Stimulated activated CD8-positive, alpha-beta memory T cell treated with anti-CD3 and anti-CD28 coated beads, Interleukin-4, amount 100 ng/mL, for 1 hour (primary cell): ENCODE measurements at regions not wholly inside any gene's neighbourhood (a gene's known extent, or its start where the extent isn't known, plus 50 kb on each side); places are given as distances from the start of the nearest gene placed in this dataset.

Experiments used
- DNase-seq, 2 donors: peaks; one replicate each; pipeline ENCODE4 v3.0.0-alpha.2; 2020; ENCODE audit warnings: low read depth in 2 of 2, low spot score in 1 of 2

DNA sequence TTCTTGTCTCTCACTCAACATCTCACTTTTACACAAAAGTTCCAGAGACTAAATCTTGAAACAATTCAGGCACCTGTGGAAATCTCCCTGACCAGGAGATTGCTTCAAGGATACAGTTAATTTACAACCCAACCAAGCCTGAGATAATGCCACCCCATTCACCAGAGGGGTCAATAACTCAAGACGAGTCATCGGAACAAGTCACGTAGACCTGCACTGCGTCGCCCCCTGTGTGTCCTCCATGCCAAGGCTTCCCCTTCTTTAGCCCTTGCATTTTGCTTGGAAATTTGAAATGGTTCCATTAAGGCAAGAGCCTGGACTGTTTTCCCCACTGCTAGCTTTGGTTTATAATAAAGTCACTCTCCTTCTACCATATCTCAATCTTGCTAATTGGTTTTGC lies 129.0 kb upstream of the NEO1 start:
- no peak for DNase-seq

DNA sequence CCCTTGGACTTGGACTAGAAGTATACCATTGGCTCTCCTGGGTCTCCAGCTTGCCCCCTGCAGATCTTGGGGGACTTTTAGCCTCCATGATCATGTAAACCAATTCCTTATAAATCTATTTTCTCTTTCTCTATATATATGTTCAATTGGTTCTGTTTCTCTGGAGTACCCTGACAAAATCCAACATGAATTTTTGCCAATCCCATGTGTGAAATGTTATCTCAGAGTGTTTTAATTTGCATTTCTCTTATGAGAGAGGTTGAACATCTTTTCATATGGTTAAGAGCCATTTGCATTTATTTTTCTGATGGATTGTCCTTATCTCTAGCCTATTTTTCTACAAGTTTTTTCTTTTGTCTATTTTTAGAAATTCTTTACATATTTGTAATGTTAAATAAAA lies 131.7 kb upstream of the NEO1 start:
- no peak for DNase-seq

DNA sequence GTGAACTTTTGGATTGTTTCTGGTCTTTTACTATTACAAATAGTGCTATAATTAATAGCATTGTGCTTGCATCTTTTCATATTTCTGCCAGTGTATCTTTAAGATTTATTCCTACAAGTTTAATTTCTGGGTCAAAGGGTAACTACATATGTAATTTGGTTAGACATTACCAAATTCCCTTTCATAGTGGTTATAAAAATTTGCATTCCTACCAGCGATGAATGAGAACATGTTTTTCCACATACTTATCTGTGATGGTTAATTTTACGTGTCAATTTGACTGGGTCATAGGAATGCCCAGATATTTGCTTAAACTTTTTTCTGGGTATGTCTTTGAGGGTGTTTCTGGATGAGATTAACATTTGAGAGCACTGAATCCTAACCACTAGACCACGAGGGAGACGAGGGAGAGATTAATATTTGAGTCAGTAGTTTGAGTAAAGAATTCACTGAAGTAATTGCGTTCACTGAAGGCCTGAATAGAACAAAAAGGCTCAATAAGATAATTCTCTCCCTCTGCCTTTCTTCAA lies 132.3 kb upstream of the NEO1 start:
- DNase-seq, result no peak

DNA sequence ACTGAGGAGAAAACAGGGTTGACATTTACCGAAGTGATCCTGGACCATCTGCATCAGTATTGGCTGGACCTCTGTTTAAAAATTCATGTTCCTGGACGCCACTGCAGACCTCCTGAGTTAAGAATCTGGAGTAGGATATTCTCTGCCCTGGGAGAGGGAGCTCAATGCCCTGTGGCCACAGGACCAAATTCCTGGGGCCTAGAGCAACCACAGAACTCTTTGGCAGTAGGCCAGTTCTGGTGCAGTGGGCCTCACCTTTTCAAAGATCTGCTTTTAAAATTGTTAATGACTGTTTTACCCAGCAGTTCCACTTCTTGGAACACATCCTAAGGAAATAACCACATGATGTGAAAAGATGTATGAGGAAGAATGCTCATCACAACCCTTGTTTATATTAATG lies 133.3 kb upstream of the ADPGK start:
- DNase-seq, result no peak

DNA sequence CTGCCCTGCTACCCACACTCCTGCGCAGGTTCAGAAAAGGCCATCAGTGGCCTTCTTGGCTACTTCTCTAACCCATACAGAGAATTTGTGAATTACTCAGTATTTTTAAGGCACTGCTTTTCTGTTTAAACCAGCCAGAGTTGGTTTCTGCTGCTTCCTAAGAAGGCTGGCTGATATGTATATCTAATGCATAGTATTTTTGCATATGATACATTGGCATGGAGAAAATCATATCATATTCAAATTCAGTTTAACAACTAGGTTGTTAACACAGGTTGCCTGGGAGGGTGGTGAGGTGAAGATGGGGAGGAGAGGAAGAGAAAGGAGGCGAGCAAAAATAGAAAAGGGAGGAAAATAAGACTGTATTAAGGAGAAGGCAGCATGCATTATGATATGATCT lies 132.8 kb upstream of the ADPGK start:
- no peak for DNase-seq

DNA sequence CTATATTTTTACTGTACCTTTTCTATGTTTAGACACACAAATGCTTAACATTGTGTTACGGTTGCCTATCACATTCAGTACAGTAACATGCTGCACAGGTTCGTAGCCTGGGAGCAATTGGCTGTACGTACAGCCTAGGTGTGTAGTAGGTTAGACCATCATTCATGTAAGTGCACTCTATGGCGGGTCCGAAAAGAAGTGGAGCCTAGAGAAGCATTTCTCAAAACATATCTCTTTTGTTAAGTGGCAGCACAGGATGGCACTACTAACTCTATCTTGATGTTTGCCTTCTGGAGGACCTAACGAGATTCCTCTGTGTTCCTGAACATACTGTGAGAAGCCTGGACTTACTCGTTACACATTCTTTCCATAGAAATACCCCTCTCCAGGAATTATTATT lies 132.3 kb upstream of the ADPGK start:
- DNase-seq, result no peak

DNA sequence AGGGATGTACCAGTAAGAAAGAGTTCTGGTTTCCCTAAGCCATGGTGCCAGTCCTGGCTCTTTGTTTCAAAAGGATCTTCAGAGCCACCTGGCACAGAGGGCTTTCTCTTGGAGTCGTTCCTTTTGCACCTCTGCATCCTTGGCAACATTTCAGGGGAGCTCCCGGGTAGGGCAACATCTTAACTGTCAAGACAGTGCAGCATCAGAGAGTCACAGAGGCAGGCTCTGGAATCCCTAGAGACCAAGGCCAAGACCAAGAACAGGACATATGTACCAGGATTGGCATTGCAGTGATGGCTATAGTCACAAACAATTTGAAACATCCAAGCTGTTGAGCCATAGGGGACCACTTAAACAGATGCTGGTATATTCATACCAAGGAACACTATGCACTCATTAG lies 129.4 kb upstream of the ADPGK start:
- DNase-seq, result no peak

DNA sequence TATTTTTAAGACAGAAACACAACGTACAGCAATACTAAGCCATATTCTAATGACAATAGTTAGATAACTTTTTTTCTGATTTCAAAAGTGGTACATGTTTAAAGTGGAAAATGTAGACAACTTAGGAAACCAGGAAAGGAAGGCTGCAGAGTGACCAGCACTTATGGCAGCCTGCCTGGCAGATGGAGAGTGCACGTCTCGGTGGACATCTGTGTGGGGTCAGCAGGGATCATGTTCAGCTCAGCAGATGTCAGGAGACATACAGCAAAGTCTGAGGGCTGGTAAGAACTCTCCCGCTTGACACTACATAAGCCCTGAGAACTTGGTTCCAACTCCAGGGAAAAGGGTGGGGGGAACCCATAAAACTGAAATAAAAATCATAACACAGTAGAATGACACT lies 128.6 kb upstream of the ADPGK start:
- DNase-seq, result no peak

DNA sequence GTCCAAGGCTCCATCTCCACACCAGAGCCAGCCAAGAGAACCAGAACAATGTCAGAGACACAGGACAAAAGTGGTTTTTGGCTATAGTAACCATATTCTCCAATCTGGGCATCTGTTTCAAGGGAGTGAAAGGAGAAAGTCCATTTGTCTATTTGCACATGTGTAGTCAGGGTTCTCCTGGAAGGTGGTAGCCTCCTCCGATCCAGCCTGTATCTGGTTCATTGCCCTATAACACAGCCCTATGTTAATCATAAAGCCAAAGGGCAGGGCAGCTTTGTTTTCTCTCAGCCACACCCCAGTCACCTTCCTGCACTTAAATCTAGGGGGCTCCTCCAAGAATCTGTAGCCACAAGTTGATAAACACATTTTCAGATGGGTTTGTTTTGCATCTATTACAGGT lies 128.1 kb upstream of the ADPGK start:
- no peak for DNase-seq

DNA sequence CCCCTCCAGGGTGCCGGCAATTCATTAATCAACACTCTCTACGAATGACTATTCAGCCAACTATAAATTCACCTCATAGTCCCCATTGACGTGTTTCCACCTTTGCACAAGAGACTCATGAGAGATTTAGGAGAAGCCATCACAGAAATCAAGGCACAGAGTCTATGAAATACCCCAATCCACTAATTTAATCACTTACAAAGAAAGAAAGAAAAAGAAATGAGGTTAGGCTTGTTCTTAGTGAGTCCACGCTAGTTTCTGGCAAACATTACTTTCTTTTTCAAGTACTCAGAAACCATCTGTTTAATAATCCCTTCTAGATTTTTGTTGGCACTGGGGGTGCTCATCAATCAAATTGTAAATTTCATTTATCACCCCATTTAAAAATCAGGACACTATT lies 125.2 kb upstream of the ADPGK start:
- DNase-seq, result no peak

DNA sequence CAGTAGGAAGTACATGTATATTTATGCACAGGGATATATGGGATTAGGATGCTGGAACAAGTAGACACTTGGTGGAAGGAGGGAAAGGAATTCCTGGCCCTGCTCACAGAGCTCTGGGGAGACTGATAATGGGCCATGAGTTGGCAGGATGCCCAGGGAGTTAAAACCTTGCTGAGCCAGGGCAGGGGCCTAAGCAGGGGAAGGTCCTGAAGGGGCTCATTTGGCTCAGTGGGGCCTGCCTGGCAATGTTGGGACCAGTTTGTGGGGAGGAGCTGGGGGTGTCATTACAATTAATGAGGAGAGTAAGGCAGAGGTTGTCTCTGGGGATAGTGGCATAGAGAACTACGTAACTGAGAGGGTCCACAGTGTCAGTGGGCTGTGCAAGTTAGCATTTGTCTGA lies 124.2 kb upstream of the ADPGK start:
- DNase-seq, result no peak

DNA sequence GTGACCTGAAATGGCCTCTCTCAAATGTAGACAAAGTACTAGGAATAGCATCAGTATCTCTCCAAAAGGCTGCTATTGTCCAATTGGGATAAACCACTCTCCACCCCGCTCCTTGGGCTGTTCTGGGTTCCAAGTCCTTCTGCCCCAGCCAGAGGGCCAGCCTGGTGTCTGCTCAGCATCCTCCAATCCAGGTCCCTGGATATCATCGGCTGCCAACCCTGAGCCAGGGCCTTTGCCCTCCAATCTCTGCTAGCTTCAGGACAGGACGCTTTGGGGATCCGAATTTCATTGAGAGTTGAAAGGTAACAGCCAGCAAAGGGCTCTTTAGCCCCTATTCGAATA lies 119.3 kb upstream of the ADPGK start:
- no peak for DNase-seq

DNA sequence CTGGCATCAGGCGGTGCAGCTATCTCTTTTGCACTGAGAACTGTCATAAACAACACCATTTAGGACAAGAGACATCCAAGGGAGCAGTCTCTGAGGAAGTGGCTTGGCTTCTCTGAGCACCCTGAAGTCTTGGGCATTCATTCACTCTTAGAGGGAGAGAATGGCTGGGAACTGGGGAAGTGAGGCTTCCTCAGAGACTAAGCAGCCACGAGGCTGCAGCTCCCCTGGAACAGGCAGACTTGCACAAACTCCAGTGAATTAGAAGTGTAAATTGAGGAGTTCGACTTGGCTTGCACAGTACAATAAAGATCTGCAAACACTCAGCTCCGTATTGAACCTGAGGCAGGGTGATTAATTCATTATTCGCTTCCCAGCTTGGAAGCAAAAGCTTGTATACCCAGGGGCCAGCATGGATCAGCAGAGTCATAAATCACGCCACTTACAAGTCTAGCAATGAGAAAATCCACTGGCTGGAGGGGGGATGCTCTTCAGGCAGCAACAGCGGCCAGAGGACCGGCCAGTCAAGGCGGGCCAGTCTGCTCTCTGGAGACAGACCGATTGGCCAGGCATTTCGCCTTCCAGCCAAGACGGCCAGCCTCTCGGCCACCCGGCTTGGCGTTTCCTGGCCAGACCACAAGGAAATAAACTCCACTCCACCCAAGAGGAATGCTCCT lies 118.8 kb upstream of the ADPGK start:
- no peak for DNase-seq

DNA sequence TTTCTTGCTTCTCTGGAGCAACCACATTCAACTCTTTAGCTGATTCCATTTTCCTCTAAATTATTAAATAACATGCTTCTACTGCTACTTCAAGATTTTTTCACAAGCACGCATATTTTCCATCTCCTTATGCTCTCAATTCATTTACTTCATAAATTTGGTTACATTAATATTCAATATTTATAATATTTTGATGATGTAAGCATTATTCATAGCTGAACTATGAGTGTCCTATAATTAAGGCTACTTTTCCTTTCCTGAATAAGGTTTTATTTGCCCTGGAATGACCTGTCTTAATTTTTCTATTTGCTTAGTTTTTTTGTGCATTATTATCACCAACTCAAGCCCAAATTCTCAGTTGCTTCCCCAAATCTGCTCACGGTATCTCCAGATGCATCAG lies 109.4 kb upstream of the ADPGK start:
- DNase-seq, result no peak

DNA sequence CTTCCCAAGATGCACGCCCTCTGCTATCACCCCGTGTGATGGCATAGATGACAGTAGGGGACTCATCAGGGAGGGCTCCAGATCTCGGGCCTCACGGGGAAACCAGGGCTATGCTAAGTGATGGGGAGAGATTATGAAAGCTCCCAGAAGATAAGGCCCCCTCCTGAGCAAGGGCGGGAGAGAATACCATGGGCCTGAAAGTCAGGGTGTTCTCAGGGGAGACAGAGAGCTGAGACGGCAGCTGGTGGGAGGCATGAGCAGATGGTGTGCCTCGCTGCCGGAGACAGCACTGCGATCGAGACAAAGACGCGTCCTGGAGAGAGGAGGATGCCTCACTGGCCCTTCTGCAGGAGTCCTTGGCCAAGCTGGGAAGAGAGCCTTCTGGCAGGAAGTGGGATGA lies 106.5 kb upstream of the ADPGK start:
- no peak for DNase-seq

DNA sequence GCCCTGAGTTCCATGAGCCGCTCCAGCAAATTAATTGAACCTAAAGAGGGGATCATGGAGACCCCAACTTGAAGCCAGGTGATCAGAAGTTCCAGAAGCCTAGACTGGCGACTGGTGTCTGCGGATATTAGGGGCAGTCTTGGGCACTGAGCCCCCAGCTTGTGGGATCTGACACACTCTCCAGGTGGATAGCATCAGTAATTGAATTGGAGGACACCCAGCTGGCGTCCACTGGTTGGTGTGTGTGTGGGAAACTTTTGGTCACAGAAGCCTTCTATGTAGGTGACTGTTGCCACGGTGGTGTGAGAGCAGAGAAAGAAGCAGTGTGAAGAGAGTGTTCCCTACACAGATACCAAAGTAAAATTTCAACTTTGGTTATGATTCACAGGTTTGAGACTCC lies 106.0 kb upstream of the ADPGK start:
- no peak for DNase-seq

DNA sequence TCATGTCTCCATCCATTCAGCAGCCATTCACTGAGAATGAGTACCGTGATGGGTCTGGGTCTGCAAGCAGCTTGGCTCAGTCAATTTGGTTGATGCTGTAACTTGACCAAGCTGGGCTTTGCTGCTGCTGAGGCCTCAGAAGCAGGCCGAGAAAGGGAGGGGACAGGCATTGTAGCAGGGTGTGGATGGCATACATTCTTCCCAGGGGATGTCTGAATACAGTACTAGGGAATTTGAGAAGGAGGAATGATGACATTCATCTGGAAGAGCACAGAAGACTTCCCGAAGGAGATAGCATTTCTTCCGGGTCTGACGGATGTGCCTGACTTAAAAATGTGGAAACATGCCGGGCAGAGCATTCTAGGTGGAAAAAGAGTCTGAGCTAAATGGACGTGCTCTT lies 105.3 kb upstream of the ADPGK start:
- DNase-seq, result no peak

DNA sequence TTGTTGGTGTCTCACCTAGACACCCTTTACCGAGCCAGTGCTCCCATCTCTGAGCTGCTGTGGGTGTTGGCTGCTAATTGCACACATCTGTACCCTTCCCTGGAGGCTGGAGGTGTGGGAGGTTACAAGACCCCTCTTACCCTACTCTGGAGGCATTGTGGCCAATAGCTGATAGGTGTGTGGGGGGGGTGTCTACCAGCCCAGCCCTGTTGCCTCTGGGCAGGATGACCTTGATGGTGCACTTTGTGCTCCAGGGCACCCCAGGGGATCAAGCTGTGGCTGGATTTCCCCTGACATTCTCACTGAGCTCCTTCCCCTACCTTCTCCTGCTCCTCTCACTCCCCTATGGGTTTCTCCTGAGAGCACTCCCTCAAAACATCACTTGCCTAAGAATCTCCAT lies 104.7 kb upstream of the ADPGK start:
- DNase-seq, result no peak

DNA sequence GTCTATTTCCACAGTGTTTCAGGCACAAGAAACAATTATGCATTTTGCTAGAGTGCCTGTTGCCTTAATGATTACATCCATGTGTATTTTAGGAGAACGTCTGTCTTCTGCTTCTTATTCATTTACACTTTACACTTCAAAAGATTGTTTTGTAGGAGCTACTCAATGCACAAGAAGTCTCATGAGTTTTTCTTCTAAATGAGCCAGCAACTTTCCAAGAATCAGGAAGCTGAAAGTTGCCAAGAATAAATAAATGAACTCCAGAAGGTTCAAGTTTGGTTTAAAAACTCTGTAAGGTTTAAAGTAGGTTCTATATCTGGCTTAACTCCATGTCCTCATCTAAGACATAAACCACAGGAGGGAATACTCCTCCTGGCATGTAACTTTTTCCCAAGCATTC lies 103.8 kb upstream of the ADPGK start:
- no peak for DNase-seq

DNA sequence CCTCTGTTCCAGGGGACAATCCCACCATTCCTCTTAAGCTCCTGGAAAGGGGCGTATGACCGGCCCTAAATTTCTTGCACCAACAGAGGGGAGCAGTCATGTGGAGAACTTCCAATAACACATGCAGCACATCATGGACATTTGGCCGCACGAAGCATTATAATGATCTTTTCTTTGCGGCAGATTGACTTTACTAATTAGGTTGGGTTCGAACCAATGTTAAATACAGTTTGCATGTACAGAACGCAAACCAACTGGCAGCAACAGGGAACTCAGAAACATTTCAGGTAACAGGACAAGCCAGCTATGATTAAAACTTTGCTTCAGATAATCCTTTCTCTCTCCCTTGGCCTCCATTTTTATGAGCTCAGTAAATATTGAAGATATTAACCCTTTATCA lies 100.8 kb upstream of the ADPGK start:
- DNase-seq, result no peak

DNA sequence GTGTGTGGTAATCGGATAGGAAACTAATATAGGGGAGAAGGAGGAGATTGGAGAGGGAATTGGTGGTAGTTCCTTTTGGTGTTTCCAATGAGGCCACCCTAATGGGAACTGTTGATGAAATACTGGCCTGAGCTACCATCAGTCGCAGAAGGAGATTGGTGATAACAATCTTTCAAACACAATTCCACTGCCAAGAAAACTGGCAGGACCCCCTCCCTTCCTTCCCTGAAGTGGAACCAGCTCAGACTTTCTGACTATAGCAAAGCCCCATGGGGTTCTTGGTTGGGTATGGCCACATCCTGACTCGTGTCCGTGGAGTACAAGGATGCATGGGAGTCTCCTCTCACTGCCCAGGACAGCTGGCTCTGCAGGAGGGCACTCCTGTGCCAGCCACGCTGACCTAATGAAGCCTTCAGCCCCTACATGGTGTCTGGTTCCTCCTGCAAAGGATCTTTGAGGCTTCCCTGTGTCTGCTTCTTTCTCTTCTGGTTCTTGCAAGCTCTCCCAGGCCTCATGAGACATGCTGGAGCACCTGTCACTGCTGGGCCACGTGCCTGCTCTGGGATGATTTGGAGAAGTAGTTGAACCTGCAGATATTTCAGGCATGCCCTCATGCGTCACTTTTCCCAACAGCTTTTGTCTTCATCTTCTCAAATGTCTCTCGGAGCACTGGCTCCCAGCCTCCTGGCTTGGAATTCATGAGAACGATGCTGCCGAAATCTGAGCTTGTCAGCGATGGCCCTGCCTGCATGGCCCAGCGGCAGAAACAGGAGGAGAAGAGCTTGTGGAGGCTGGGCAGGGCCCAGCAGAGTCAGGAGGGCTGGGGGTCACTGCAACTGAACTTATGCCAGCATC lies 90.0 kb upstream of the ADPGK start:
- DNase-seq, result no peak

DNA sequence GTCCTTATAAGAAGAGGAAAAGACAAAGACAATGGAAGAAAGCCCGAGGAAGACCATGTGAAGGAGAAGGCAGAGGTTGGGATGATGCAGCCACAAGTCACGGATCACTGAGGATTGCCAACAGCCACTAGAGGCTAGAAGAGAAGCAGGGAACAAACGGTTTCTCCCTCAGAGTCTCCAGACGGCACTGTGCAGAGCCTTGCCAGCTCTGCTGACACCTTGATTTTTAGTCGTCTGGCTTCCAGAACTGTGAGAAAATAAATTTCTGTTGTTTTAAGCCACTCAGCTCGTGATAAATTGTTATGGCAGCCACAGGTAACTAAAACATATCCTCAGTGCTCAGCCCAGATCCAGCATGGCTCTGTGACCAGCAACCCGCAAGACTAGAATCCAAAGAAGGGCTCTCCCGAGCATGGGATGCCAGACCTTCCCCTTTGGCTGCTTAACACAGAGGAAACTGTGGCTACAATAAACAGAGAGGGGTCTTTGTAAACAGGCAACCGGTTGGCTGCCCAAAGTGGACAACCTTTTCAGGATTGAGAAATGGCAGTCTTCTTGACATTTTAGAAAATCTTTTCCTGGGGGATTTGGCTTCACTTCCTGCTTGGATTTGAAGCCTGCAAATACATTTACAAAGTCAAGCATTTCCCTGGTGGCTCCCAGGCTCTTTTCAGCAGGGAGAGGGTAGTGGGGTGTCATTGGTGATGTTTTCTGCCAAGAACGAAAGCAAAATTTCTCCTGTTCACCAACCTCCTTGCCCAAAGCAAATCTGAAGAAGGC lies 88.7 kb upstream of the ADPGK start:
- DNase-seq, result no peak
